Osteocyte (in vitro differentiated cells): ENCODE measurements at regions not wholly inside any gene's neighbourhood (a gene's known extent, or its start where the extent isn't known, plus 50 kb on each side); places are given as distances from the start of the nearest gene placed in this dataset.
A peak's percentile ranks its signal among the peaks of the same experiment; 100 is the strongest.

Experiments used
- DNase-seq: peaks from one replicate; pipeline ENCODE4 v3.0.0; 2021; ENCODE audit warnings: mixed read lengths; ENCODE audit not compliant: unreplicated experiment; ENCODE audit errors: extremely low spot score
- H3K27ac Mint-ChIP-seq: one replicate; pipeline ENCODE4 v1.8.0; 2021; ENCODE audit warnings: mild to moderate bottlenecking, mixed read lengths; ENCODE audit not compliant: unreplicated experiment
- H3K27me3 Mint-ChIP-seq: one replicate; pipeline ENCODE4 v1.8.0; 2021; ENCODE audit warnings: mixed read lengths; ENCODE audit not compliant: unreplicated experiment
- H3K36me3 Mint-ChIP-seq: one replicate; pipeline ENCODE4 v1.8.0; 2021; ENCODE audit warnings: mixed read lengths; ENCODE audit not compliant: unreplicated experiment
- H3K4me1 Mint-ChIP-seq: one replicate; pipeline ENCODE4 v1.8.0; 2021; ENCODE audit warnings: mixed read lengths; ENCODE audit not compliant: unreplicated experiment
- H3K4me3 Mint-ChIP-seq: one replicate; pipeline ENCODE4 v1.8.0; 2021; ENCODE audit warnings: mild to moderate bottlenecking, moderate library complexity, mixed read lengths; ENCODE audit not compliant: unreplicated experiment
- H3K9me3 Mint-ChIP-seq: one replicate; pipeline ENCODE4 v1.8.0; 2021; ENCODE audit warnings: mixed read lengths; ENCODE audit not compliant: unreplicated experiment
- TF ChIP-seq, protein P1 (sequence below): fragments of 200-600 bp; sonication (generic); IDR thresholded peaks from 2 replicates; pipeline ENCODE4 v1.5.0; 2021; ENCODE audit warnings: antibody characterized with exemption, mild to moderate bottlenecking, moderate library complexity

DNA sequence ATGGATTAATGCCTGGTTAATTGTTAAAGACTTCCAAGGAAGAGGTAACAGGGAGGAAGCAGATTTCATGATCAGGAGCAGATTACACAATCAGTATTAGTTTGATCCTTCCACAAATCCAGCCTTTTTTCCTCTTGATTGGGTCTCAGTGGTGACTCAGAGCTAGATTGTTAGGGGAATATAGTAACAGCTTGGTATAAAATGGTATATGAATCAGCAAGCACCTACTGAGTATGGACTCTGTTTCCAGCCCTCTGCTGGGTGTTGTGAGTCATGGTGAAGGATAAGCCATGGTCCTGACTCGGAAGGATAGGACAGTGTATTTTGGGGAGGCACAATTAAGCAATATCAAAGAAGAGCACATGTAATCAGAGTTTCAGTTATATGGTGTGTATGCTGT, 272.4 kb upstream of the DPP10 start:
- Mint-ChIP-seq H3K4me3 (no peak overlapping the region), H3K36me3 (no peaks in the 10 kb centered on the region), H3K27me3 (no peaks in the 10 kb centered on the region), H3K4me1 (no peaks in the 10 kb centered on the region), H3K9me3 (no peaks in the 10 kb centered on the region), H3K27ac (no peak overlapping the region)
- DNase-seq: no peak
- TF ChIP-seq, protein P1, sequence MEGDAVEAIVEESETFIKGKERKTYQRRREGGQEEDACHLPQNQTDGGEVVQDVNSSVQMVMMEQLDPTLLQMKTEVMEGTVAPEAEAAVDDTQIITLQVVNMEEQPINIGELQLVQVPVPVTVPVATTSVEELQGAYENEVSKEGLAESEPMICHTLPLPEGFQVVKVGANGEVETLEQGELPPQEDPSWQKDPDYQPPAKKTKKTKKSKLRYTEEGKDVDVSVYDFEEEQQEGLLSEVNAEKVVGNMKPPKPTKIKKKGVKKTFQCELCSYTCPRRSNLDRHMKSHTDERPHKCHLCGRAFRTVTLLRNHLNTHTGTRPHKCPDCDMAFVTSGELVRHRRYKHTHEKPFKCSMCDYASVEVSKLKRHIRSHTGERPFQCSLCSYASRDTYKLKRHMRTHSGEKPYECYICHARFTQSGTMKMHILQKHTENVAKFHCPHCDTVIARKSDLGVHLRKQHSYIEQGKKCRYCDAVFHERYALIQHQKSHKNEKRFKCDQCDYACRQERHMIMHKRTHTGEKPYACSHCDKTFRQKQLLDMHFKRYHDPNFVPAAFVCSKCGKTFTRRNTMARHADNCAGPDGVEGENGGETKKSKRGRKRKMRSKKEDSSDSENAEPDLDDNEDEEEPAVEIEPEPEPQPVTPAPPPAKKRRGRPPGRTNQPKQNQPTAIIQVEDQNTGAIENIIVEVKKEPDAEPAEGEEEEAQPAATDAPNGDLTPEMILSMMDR: no peak

DNA sequence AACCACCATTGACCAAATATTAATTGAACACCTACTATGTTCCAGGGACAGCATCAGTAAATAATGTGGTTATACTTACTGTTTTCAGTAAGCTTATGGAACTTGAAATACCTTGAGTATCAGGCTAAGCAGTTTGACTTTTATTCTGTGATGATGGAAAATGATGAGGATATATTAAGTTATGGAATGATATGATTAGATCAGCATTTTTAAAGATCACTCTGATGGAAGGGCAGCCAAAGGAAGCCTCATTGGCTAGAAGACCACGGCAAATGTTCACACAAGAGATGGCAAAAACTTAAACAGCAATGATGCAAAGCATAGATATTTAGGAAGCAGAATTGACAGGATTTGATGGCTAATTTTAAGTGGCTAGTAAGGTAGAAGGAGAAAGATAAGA, 266.9 kb upstream of the DPP10 start:
- no peak for DNase-seq
- H3K27me3 Mint-ChIP-seq: no peaks in the 10 kb centered on the region
- H3K4me3 Mint-ChIP-seq: no peak overlapping the region
- no peaks in the 10 kb centered on the region for H3K36me3 Mint-ChIP-seq
- TF ChIP-seq, protein P1: no peak
- H3K27ac Mint-ChIP-seq: no peak overlapping the region
- no peaks in the 10 kb centered on the region for H3K9me3 Mint-ChIP-seq
- H3K4me1 Mint-ChIP-seq: no peaks in the 10 kb centered on the region

DNA sequence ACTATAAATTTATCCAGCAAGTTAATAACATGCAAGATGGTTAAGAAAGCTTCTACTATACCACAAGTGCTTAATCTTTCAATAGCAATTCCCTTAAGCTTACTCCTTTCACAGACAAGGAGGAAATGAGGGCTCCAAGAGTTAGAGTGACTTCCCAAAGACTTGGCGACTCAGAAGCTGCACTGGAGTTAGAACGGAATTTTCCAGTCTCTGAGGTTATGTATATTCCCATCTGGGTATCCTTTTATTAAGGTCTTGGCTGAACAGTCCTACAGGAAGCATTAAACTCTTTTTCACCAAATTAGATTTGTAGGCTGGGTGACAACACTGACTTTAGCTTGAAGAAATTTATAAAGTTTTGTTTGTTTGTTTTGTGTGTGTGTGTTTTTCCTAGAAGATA, 256.9 kb upstream of the DPP10 start:
- Mint-ChIP-seq H3K9me3 (no peaks in the 10 kb centered on the region), H3K36me3 (no peaks in the 10 kb centered on the region), H3K4me3 (no peak overlapping the region), H3K4me1 (no peaks in the 10 kb centered on the region), H3K27ac (no peak overlapping the region), H3K27me3 (no peaks in the 10 kb centered on the region)
- TF ChIP-seq, protein P1: no peak
- DNase-seq: no peak

DNA sequence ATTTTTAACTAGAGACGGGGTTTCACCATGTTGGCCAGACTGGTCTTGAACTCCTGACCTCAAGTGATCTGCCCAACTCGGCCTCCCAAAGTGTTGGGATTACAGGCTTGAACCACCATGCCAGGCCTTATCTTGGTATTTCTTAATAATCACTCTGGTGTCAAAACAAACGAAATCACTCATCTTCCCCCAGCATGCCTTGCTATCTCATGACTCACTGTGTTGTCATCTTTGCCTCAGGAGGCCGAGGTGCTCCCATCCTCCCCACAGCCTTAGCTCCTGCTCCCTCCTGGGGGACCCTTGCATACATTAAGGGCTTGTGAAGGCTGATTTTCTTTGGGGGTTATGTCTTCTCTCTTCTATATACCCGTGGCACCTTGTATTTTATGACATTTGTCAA, 250.1 kb upstream of the DPP10 start:
- Mint-ChIP-seq H3K36me3 (no peaks in the 10 kb centered on the region), H3K4me1 (no peaks in the 10 kb centered on the region), H3K4me3 (no peak overlapping the region), H3K27ac (no peak overlapping the region), H3K27me3 (no peaks in the 10 kb centered on the region), H3K9me3 (no peaks in the 10 kb centered on the region)
- no peak for DNase-seq
- TF ChIP-seq, protein P1: no peak

DNA sequence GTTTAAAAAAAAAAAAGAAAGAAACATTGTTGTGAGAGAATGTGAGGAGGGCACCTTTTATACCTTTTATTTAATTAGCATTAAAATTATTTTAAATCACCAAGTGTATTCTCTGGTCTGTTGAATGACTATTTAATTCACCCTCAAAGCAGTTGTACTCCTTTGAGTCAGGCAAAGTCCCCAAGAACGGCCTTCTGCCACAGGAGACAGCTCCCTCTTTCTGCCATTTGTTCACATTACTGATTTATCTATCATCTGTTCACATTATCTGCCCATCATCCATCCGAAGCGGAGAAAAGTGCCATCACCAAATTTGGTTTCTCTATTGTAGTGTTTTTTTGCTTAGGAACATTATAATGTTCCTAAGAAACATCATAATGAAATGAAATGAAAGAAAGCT, 240.7 kb upstream of the DPP10 start:
- TF ChIP-seq, protein P1: peak; percentile 11
- Mint-ChIP-seq H3K4me1 (no peaks in the 10 kb centered on the region), H3K27ac (no peak overlapping the region)

More for the DNA sequence above, 240.7 kb upstream of the DPP10 start:
- no peaks in the 10 kb centered on the region for H3K9me3 Mint-ChIP-seq
- DNase-seq: no peak
- no peaks in the 10 kb centered on the region for H3K27me3 Mint-ChIP-seq
- no peaks in the 10 kb centered on the region for H3K36me3 Mint-ChIP-seq
- no peak overlapping the region for H3K4me3 Mint-ChIP-seq
